ENCODE measurements at regions not wholly inside any gene's neighbourhood (a gene's known extent, or its start where the extent isn't known, plus 50 kb on each side); places are given as distances from the start of the nearest gene placed in this dataset.

- Histone ChIP-seq H3K9ac (no peak overlapping the region), H3K9me3 (no peaks in the 10 kb centered on the region)
- TF ChIP-seq Cebpa-rat (IDR thresholded peaks at IDR 0.05): no peak
Observed at GRCh38 chr18:70936160-70936559, 647.3 kb downstream of the SOCS6 start.

GRCh38 chr18:70931942-70932814 is 643.3 kb downstream of the SOCS6 start:
- Histone ChIP-seq H3K36me3 (no peaks in the 10 kb centered on the region), H3K9me3 (no peaks in the 10 kb centered on the region), H3K27me3 (no peaks in the 10 kb centered on the region), H3K27ac (no peak overlapping the region), H3K4me3 (no peak overlapping the region), H3K9ac (no peak overlapping the region), H3K4me2 (no peak overlapping the region), H4K20me1 (no peaks in the 10 kb centered on the region), H3K4me1 (no peaks in the 10 kb centered on the region)
- TF ChIP-seq Cebpa-rat (IDR thresholded peaks at IDR 0.05): no peak

More at GRCh38 chr18:70936160-70936559, 647.3 kb downstream of the SOCS6 start:
- no peak overlapping the region for H3K27ac ChIP-seq
- no peak overlapping the region for H3K4me2 ChIP-seq
- H3K27me3 ChIP-seq: no peaks in the 10 kb centered on the region
- H3K4me1 ChIP-seq: no peaks in the 10 kb centered on the region
- H3K4me3 ChIP-seq: no peak overlapping the region
- H4K20me1 ChIP-seq: no peaks in the 10 kb centered on the region
- no peaks in the 10 kb centered on the region for H3K36me3 ChIP-seq

GRCh38 chr18:70920840-70921374 is 632.1 kb downstream of the SOCS6 start:
- Histone ChIP-seq H3K9ac (no peak overlapping the region), H3K4me3 (no peak overlapping the region), H3K9me3 (peaks cover 4% of the 10 kb centered on the region; the same call in 1 of the 2 replicates), H3K4me2 (no peak overlapping the region), H3K27ac (no peak overlapping the region), H3K4me1 (0 out of 2 replicates have a peak, but pooled peaks cover 4% of the 10 kb centered on the region), H3K36me3 (no peaks in the 10 kb centered on the region), H4K20me1 (no peaks in the 10 kb centered on the region), H3K27me3 (no peaks in the 10 kb centered on the region)
- TF ChIP-seq Cebpa-rat (IDR thresholded peaks at IDR 0.05): no peak

GRCh38 chr18:70907673-70908072 is 618.8 kb downstream of the SOCS6 start:
- Histone ChIP-seq H3K4me2 (no peak overlapping the region), H3K9me3 (no peaks in the 10 kb centered on the region)

GRCh38 chr18:70892381-70892780 is 603.5 kb downstream of the SOCS6 start:
- H3K4me2 ChIP-seq: no peak overlapping the region
- no peaks in the 10 kb centered on the region for H3K4me1 ChIP-seq
- no peaks in the 10 kb centered on the region for H3K36me3 ChIP-seq
- H3K4me3 ChIP-seq: no peak overlapping the region
- no peak overlapping the region for H3K9ac ChIP-seq
- no peaks in the 10 kb centered on the region; the same call in 1 of the 2 replicates for H3K9me3 ChIP-seq
- H3K27ac ChIP-seq: no peak overlapping the region
- no peaks in the 10 kb centered on the region for H4K20me1 ChIP-seq
- H3K27me3 ChIP-seq: no peaks in the 10 kb centered on the region
- no peak for TF ChIP-seq Cebpa-rat (IDR thresholded peaks at IDR 0.05)

More at GRCh38 chr18:70907673-70908072, 618.8 kb downstream of the SOCS6 start:
- H3K27me3 ChIP-seq: no peaks in the 10 kb centered on the region
- no peak for TF ChIP-seq Cebpa-rat (IDR thresholded peaks at IDR 0.05)
- no peak overlapping the region for H3K27ac ChIP-seq
- no peak overlapping the region for H3K9ac ChIP-seq
- no peaks in the 10 kb centered on the region for H3K4me1 ChIP-seq
- H3K36me3 ChIP-seq: no peaks in the 10 kb centered on the region
- H3K4me3 ChIP-seq: no peak overlapping the region
- H4K20me1 ChIP-seq: no peaks in the 10 kb centered on the region

- Histone ChIP-seq H3K36me3 (no peaks in the 10 kb centered on the region), H3K4me2 (no peak overlapping the region), H3K4me3 (no peak overlapping the region), H3K27me3 (no peaks in the 10 kb centered on the region), H3K27ac (no peak overlapping the region), H4K20me1 (no peaks in the 10 kb centered on the region), H3K9me3 (peaks cover 3% of the 10 kb centered on the region; the same call in 1 of the 2 replicates), H3K4me1 (no peaks in the 10 kb centered on the region), H3K9ac (no peak overlapping the region)
- TF ChIP-seq Cebpa-rat (IDR thresholded peaks at IDR 0.05): no peak
Observed at GRCh38 chr18:70870292-70870691, 581.4 kb downstream of the SOCS6 start.

- no peak overlapping the region for H3K9ac ChIP-seq
- no peaks in the 10 kb centered on the region for H3K4me1 ChIP-seq
- no peaks in the 10 kb centered on the region for H3K27me3 ChIP-seq
- H3K27ac ChIP-seq: no peak overlapping the region
- no peaks in the 10 kb centered on the region for H3K36me3 ChIP-seq
- H4K20me1 ChIP-seq: no peaks in the 10 kb centered on the region
- H3K4me3 ChIP-seq: no peak overlapping the region
- H3K4me2 ChIP-seq: no peak overlapping the region
- no peaks in the 10 kb centered on the region for H3K9me3 ChIP-seq
- no peak for TF ChIP-seq Cebpa-rat (IDR thresholded peaks at IDR 0.05)
Observed at GRCh38 chr18:70848329-70848728, 559.5 kb downstream of the SOCS6 start.

GRCh38 chr18:70840649-70841048 is 551.8 kb downstream of the SOCS6 start:
- H3K4me2 ChIP-seq: no peak overlapping the region
- no peaks in the 10 kb centered on the region for H4K20me1 ChIP-seq
- H3K27ac ChIP-seq: no peak overlapping the region
- no peaks in the 10 kb centered on the region for H3K36me3 ChIP-seq
- no peaks in the 10 kb centered on the region for H3K9me3 ChIP-seq
- no peaks in the 10 kb centered on the region for H3K4me1 ChIP-seq
- no peak for TF ChIP-seq Cebpa-rat (IDR thresholded peaks at IDR 0.05)
- H3K4me3 ChIP-seq: no peak overlapping the region
- no peak overlapping the region for H3K9ac ChIP-seq
- no peaks in the 10 kb centered on the region for H3K27me3 ChIP-seq

- no peak overlapping the region for H3K9ac ChIP-seq
- no peak overlapping the region for H3K4me3 ChIP-seq
- H4K20me1 ChIP-seq: no peaks in the 10 kb centered on the region
- H3K27me3 ChIP-seq: no peaks in the 10 kb centered on the region
- H3K36me3 ChIP-seq: no peaks in the 10 kb centered on the region
- H3K4me2 ChIP-seq: no peak overlapping the region
- no peak for TF ChIP-seq Cebpa-rat (IDR thresholded peaks at IDR 0.05)
- H3K27ac ChIP-seq: no peak overlapping the region
- no peaks in the 10 kb centered on the region for H3K9me3 ChIP-seq
- no peaks in the 10 kb centered on the region for H3K4me1 ChIP-seq
Observed at GRCh38 chr18:70827632-70828031, 538.8 kb downstream of the SOCS6 start.

GRCh38 chr18:70826571-70826970 is 537.7 kb downstream of the SOCS6 start:
- Histone ChIP-seq H3K4me2 (no peak overlapping the region), H3K9ac (no peak overlapping the region), H3K27me3 (no peaks in the 10 kb centered on the region), H3K27ac (no peak overlapping the region), H3K36me3 (no peaks in the 10 kb centered on the region), H4K20me1 (no peaks in the 10 kb centered on the region), H3K4me3 (no peak overlapping the region), H3K9me3 (no peaks in the 10 kb centered on the region), H3K4me1 (no peaks in the 10 kb centered on the region)
- no peak for TF ChIP-seq Cebpa-rat (IDR thresholded peaks at IDR 0.05)

Measured in BLaER1 (cell line).